ENCODE measurements at regions not wholly inside any gene's neighbourhood (a gene's known extent, or its start where the extent isn't known, plus 50 kb on each side); places are given as distances from the start of the nearest gene placed in this dataset.

DNA sequence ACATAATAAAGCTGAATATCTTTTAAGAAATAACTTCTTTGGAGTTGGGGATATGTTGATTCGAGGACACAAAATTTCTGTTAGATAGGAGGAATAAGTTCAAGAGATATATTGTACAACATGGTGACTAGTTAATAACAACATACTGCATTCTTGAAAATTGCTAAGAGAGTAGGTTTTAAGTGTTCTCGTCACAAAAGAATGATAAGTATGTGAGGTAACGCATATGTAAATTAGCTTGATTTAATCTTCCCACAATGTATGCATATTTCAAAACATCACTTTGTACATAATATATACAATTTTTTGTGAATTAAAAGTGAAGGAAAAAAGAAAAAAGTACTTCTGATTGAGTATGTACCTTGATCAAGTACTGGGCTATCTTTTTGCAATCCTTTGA is 428.0 kb upstream of the TRPC7 start:
- DNase-seq: no peak
- Histone ChIP-seq H3K4me3 (no peak overlapping the region), H3K27me3 (no peaks in the 10 kb centered on the region), H3K4me1 (no peaks in the 10 kb centered on the region), H3K9me3 (no peaks in the 10 kb centered on the region), H3K27ac (no peak overlapping the region), H3K36me3 (no peaks in the 10 kb centered on the region)
- no peak for TF ChIP-seq POLR2A (IDR thresholded peaks at IDR 0.05)
- ATAC-seq: no peak
- intact Hi-C loops (cut with DNase I): loop anchor here in 1 of 10 donors (10.0 kb wide), 1 partner anchor 712 kb away; no protein-coding TSS in a partner anchor
- WGBS, 4 donors: 76 to 85% (median 81%) methylated on average over 3 of the region's 3 CpGs

DNA sequence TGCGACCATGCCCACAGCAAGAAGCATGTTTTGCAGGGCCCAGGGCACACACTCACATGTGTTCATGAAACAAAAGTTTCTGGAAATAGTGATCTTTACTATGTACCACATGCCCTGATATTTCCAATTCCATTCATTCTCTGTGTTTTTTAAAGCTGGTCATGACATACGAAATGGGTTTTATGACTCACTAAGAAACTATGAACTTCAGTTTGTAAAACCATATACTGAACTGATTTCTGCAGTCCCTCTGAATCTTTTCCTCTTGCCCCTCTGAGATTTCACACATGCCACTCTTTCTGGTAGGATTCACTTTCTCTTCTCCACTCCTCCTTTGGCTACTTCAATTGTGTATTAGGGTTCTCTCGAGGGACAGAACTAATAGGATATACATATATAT is 416.1 kb upstream of the TRPC7 start:
- no peaks in the 10 kb centered on the region for H3K4me1 ChIP-seq
- no peaks in the 10 kb centered on the region for H3K36me3 ChIP-seq
- no peak overlapping the region for H3K4me3 ChIP-seq
- ATAC-seq (no peak), DNase-seq (no peak)
- intact Hi-C loops (cut with DNase I): no loop called here
- WGBS, 4 donors: 74 to 83% (median 80%) methylated on average over 3 of the region's 3 CpGs
- TF ChIP-seq, protein P1, sequence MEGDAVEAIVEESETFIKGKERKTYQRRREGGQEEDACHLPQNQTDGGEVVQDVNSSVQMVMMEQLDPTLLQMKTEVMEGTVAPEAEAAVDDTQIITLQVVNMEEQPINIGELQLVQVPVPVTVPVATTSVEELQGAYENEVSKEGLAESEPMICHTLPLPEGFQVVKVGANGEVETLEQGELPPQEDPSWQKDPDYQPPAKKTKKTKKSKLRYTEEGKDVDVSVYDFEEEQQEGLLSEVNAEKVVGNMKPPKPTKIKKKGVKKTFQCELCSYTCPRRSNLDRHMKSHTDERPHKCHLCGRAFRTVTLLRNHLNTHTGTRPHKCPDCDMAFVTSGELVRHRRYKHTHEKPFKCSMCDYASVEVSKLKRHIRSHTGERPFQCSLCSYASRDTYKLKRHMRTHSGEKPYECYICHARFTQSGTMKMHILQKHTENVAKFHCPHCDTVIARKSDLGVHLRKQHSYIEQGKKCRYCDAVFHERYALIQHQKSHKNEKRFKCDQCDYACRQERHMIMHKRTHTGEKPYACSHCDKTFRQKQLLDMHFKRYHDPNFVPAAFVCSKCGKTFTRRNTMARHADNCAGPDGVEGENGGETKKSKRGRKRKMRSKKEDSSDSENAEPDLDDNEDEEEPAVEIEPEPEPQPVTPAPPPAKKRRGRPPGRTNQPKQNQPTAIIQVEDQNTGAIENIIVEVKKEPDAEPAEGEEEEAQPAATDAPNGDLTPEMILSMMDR (IDR thresholded peaks at IDR 0.05): no peak
- TF ChIP-seq POLR2A (IDR thresholded peaks at IDR 0.05): no peak
- H3K27ac ChIP-seq: no peak overlapping the region
- H3K27me3 ChIP-seq: peaks cover 0 to 4% (median 0%) of the 10 kb centered on the region in 9 donors
- H3K9me3 ChIP-seq: no peaks in the 10 kb centered on the region

DNA sequence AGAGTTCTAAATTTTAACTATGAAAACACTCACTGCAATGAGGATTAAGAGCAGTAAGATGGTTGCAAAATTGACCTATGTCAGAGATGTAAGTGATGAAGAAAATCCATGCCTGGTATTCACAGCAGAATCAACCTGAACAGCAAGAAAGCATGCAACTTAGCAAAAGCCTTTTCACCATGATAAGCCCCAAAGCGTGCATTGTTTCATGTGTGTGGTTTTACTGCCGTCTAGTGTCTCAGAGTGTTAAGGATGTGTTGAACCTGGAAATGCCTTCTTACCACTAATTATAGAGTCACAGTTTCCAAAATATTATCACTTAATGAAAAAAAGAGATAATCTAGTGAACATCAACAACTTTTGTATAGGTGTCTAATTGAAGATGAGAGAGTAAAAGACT is 415.2 kb upstream of the TRPC7 start:
- Histone ChIP-seq H3K27ac (no peak overlapping the region), H3K4me3 (no peak overlapping the region), H3K4me1 (no peaks in the 10 kb centered on the region), H3K9me3 (peaks cover 0 to 7% (median 0%) of the 10 kb centered on the region in 12 donors), H3K36me3 (no peaks in the 10 kb centered on the region), H3K27me3 (peaks cover 0 to 4% (median 0%) of the 10 kb centered on the region in 9 donors)
- 44 to 63% (median 48%) methylated on average over 2 of the region's 2 CpGs for WGBS, 4 donors
- intact Hi-C loops (cut with DNase I): no loop called here
- no peak for DNase-seq
- TF ChIP-seq, protein P1 (IDR thresholded peaks at IDR 0.05): no peak
- no peak for TF ChIP-seq POLR2A (IDR thresholded peaks at IDR 0.05)
- no peak for ATAC-seq

DNA sequence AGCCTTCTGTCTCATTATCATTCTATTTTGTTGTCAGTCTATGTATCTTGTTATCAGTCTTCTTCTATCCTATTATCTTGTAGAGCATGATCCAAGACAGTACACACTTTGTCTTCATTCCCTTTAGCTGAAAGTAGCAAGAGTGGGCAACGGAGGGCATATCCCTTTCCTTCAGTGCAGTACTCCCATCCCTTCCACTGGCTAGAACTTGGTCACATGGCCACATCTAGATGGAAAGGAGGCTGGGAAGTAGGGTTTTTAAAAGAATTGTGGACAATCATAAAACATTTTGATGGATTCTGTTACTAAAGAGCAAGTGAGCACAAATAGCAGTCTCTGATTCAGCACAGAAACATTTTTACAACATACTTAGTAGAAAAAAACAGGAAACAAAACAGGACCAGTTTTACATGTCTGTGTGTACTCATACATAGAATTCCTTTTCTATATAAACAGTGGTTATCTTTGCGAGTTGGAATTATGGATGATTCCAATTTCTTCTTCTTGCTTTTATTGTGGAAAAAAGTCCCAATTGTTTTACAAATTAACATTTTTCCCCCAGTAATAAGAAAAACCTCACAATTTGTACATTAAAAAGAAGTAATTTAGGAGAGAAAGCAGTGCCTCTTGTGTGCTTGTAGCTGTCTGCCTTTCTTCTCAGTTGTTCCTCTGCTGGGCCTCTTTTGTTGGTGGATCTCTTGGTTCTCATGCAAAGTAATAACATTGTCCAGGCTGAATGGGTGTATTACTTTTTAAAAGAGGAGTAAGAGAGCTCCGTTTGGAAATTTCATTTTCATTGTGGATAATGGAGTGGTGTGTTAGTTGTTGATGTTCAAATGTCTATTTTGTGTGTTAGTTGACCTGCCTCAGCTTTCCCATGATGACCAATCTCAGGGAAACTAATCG is 410.9 kb upstream of the TRPC7 start:
- intact Hi-C loops (cut with DNase I): loop anchor here in 1 of 10 donors (10.0 kb wide), 1 partner anchor 891 kb away; no protein-coding TSS in a partner anchor
- WGBS, 4 donors: 62 to 70% (median 68%) methylated on average over 4 of the region's 4 CpGs
- Histone ChIP-seq H3K27me3 (peaks cover 0 to 4% (median 0%) of the 10 kb centered on the region in 9 donors), H3K27ac (no peak overlapping the region), H3K4me1 (no peaks in the 10 kb centered on the region), H3K4me3 (no peak overlapping the region), H3K9me3 (peaks cover 0 to 10% (median 0%) of the 10 kb centered on the region in 12 donors), H3K36me3 (no peaks in the 10 kb centered on the region)
- DNase-seq: no peak
- TF ChIP-seq, protein P1 (IDR thresholded peaks at IDR 0.05): no peak
- no peak for TF ChIP-seq POLR2A (IDR thresholded peaks at IDR 0.05)
- ATAC-seq: no peak
